Mammary epithelial cell (primary cell): ENCODE measurements at regions not wholly inside any gene's neighbourhood (a gene's known extent, or its start where the extent isn't known, plus 50 kb on each side); places are given as distances from the start of the nearest gene placed in this dataset.

ENCODE experiments used
- CTCF ChIP-seq, 2 donors: IDR thresholded peaks in 1 of 2; conservative IDR thresholded peaks in 1 of 2; 2 replicates each; pipeline ENCODE4 v1.5.1; 2011 to 2012; ENCODE audit warnings: inconsistent platforms in 2 of 2, low read length in 2 of 2, mild to moderate bottlenecking in 2 of 2, control low read depth in 1 of 2, low read depth in 1 of 2; ENCODE audit not compliant: insufficient read depth in 1 of 2; ENCODE audit errors: extremely low read depth in 1 of 2
- EZH2 ChIP-seq: IDR thresholded peaks from 2 replicates; pipeline ENCODE4 v1.6.1; 2012; ENCODE audit warnings: low read length, inconsistent platforms, borderline replicate concordance

- no peak for TF ChIP-seq CTCF (conservative IDR thresholded peaks at IDR 0.05 in 1 of 2, IDR thresholded peaks at IDR 0.05 in 1 of 2; ENCODE audit: extremely low read depth in 1 of 2, insufficient read depth in 1 of 2, low read depth in 1 of 2, low read length in 2 of 2)
- TF ChIP-seq EZH2 = no peak
Observed at GRCh38 chr9:6098431-6098830, 83.0 kb upstream of the RANBP6 start.
